ENCODE measurements at regions not wholly inside any gene's neighbourhood (a gene's known extent, or its start where the extent isn't known, plus 50 kb on each side); places are given as distances from the start of the nearest gene placed in this dataset.
A peak's percentile ranks its signal among the peaks of the same experiment; 100 is the strongest.

DNA sequence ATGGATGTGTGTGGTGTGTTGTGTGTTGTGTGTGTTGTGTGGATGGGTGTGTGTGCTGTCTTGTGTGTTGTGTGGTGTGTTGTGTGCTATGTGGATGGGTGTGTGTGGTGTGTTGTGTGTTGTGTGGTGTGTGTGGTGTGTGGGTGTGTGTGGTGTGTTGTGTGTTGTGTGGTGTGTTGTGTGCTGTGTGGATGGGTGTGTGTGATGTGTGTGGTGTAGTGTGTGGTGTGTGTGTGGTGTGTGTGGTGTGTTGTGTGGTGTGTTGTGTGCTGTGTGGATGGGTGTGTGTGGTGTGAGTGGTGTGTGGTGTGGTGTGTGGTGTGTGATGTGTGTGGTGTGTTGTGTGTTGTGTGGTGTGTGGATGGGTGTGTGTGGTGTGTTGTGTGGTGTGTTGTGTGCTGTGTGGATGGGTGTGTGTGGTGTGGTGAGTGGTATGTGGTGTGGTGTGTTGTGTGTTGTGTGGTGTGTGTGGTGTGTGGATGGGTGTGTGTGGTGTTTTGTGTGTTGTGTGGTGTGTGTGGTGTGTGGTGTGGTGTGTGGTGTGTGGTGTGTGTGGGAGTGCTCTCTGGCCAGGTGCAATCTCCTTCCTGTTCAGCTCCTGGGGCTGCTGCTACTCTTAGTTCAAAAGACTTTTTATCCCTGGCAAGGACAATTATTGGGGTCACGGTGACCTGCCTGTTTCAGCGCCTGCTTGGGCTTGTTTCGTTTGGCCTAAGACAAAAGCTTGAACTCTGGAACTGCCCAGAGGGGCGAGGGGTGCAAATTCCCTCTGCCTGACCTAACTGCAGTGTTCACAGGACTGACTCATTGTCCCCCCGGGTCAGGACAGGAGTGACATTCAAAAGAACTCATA lies 101.1 kb downstream of the UBIAD1 start:
- DNase-seq (ENCODE audit: low read depth in 1 of 2, low spot score in 1 of 2) = no peak

DNA sequence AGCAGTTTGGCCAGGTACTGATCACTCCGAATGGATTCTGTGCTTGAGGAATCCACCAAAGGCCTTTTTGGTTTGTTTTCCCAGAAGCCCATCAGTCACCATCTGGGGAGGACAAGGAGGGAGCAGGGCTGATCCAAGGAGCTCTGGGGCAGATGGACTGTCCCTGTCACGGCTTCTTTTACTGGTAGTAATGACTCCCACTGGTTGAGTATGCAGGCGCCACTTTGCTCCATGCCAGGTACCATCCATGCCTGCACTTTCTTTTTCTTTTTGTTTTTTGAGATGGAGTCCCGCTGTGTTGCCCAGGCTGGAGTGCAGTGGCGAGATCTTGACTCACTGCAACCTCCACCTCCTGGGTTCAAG lies 101.7 kb downstream of the UBIAD1 start:
- DNase-seq (ENCODE audit: low read depth in 1 of 2, low spot score in 1 of 2) = no peak

DNA sequence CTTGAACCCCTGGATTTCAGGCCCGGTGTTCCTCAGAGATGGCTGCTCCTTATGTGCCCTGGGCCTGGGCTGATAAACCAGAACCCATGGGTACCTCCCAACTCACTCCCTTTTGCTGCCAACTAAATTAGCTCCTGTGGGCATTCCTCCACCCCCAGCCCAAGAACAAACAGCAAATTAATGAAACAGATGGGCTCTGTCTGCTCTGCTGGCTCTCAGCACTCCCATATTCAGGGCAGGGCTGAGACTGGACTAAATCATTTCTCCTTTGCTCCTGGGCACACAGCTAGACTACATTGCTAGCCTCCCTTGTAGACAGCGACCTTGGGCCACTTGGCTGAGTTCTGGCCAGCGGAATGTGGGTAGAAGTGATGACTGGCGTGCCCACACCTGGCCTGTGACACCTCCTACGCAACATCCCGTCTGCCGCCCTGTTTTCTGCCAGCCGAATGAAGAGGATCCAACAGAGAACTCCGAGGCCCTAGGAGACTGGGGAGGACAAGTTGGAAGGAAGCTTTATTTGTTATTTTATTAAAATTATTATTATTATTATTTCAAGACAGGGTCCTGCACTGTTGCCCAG lies 101.9 kb upstream of the DISP3 start:
- no peak for DNase-seq (ENCODE audit: low read depth in 1 of 2, low spot score in 1 of 2)

DNA sequence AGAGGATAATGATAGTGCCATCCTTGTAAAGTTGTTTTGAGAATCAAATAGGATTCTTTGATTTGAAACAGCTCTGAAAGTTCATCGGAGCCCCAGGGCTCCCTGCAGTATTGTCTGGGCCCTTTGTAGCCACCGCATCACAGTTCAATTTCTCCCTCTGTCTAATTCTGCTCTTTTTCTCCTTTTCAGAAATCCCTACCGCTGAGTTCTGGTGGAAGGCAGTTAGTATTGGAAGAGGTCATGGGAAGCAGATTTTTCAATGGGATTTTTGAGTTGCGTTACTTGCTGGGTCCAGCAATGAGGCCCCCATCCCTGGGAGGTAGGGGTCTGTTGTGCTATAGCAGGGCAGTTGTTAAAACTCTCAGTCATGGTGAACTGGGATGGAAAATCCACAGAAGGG lies 101.0 kb upstream of the DISP3 start:
- no peak for DNase-seq (ENCODE audit: low read depth in 1 of 2, low spot score in 1 of 2)

DNA sequence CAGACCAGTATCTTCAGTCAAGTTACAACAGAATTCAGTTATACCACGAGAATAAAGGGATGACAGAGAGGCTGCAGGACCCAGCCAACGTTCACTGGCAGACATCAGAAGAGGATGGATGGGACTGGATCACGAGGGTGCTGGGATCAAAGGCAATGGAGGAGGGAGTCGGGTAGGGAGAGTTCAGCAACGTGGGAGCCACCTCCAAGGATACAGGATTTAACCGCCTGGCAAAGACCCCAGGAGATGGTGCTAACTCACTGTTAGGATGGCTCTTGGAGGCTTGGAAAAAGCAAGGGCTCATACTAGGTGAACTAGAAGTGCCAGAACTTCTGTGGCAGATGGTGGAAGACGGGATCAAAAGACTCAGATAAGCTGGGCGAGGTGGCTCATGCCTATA lies 99.1 kb upstream of the DISP3 start:
- DNase-seq (ENCODE audit: low read depth in 1 of 2, low spot score in 1 of 2) = no peak

DNA sequence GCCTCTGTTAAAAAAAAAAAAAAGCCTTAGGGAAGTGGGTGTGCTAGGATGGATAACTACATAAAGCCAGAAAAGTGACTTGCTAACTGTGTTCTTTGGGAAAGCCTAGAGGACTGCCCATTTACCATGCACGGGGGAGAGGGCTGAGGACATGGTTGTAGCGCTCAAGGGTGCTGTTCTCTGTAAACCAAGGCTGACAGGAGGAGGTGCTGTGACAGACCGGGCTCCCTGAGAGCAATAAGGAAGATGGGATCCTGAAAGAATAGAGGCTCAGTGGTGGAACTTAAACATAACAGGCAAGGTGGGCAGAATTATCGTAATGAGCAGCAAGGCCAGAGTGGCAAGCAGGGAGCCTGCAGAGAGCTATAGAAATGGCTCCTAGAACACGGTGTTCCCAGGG lies 98.5 kb upstream of the DISP3 start:
- no peak for DNase-seq (ENCODE audit: low read depth in 1 of 2, low spot score in 1 of 2)

DNA sequence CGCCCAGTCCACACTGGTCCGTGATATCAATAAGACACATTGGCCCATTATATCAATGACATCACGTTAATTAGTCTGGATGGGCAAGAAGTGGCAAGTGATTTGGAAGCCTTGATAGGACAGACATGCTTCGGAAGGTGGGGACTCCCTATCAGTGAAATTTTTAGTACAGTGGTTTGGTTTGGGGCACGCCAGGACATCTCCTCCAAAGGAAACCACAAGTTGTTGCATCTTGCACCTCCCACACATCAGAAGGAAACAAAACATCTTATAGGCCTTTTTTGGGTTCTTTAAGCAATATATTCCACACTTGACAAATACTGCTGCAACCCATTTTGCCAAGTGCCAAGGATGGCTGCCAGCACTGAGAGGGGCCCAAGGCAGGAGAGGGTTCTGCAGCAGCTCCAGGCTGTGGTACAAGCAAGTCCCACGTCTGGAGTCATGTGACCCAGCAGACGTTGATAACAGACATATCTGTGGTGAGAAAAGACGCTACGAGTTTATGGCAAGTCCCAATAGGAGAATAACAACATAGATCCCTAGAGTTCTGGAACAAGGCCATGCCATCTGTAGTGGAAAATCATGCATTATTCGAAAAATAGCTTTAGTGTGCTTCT lies 95.3 kb upstream of the DISP3 start:
- no peak for DNase-seq (ENCODE audit: low read depth in 1 of 2, low spot score in 1 of 2)

DNA sequence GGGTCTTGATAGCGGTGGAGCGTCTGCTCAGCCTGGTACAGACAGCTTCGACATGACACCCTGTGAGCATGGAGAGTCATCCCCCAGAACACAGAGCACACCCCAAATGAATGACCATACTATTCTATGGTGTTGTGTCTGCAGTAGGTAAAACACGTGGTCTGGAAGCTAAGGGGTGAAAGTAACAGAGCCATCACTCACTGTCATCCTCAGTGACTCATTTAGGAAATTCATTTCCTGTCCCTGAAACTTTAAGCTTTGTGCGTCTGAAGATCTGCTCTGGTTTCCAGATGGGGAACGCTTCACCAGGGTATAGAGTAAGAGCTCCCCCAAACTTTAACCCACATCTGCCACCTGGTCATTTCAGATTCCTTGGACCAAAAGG lies 94.8 kb upstream of the DISP3 start:
- no peak for DNase-seq (ENCODE audit: low read depth in 1 of 2, low spot score in 1 of 2)

DNA sequence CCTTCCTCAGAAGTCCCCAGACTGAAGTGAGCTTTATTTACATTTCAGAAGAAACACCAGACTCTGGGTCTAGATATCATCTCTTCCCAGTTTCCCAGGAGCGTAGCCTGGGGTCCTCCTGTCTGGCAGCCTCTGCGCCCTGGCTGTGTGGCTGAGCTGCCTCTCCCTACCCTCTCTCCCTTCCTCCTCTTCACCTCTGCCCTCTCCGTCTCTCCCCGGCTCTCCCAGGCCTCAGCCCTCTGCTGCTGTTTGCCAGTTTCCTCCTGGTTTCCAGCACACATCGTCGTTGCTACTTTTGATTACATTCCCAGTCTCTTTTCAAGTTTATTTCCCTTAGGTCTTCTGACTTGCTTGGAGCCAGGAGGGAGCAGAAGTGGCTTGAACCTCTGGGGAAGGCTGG lies 91.1 kb upstream of the DISP3 start:
- DNase-seq (ENCODE audit: low read depth in 1 of 2, low spot score in 1 of 2) = no peak

DNA sequence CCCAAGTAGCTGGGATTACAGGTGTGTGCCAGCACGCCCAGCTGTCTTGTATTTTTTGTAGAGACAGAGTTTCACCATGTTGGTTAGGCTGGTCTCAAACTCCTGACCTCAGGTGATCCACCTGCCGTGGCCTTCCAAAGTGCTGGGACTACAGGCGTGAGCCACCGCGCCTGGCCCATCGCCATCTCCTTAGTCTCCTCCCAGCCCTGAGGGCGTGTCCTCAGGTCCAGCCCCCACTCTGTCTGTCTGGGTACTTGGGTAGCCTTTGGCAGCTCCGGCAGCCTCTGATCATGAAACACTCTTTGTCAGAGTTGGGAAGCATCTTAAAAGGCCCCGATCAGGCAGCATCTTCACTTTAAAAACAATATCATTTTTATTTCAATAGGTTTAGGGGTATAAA lies 90.3 kb upstream of the DISP3 start:
- no peak for DNase-seq (ENCODE audit: low read depth in 1 of 2, low spot score in 1 of 2)

DNA sequence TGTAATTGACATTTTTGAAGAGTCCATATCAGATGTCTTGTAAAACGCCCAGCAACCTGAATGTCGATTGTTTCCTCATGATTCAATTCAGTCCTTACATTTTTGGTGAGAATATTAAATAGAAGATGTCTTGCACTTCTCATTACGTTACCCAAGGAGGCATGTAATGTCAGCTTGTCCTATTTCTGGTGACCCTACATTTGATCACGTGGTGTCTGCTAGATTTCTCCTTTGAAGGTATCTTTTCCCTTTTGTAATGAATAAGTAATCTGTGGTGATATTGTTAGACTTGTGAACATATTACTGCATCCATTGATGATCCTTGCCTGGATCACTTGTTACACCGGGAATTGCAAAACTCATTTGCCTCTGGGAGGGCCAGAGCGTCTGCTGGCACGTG lies 87.6 kb upstream of the DISP3 start:
- DNase-seq (ENCODE audit: low read depth in 1 of 2, low spot score in 1 of 2) = no peak

DNA sequence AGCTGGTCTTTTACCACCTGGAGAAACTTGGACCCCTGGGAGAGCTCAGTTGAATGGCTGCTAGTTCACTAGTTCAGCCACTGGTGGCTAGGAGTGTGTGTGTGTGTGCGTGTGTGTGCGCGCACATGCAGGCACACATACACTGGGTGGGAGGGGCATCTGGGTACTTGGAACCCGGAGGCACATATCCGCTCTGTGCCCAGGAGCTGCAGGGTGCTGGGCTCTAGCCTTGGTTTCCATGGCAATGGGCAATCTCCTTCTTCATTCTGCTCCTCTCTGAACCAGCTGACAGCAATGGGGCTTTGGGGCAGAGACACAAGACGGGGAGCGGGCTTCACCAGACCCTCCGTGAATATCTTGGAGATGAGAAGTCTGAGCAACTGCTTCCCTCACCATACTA lies 87.1 kb upstream of the DISP3 start:
- DNase-seq (ENCODE audit: low read depth in 1 of 2, low spot score in 1 of 2) = no peak

DNA sequence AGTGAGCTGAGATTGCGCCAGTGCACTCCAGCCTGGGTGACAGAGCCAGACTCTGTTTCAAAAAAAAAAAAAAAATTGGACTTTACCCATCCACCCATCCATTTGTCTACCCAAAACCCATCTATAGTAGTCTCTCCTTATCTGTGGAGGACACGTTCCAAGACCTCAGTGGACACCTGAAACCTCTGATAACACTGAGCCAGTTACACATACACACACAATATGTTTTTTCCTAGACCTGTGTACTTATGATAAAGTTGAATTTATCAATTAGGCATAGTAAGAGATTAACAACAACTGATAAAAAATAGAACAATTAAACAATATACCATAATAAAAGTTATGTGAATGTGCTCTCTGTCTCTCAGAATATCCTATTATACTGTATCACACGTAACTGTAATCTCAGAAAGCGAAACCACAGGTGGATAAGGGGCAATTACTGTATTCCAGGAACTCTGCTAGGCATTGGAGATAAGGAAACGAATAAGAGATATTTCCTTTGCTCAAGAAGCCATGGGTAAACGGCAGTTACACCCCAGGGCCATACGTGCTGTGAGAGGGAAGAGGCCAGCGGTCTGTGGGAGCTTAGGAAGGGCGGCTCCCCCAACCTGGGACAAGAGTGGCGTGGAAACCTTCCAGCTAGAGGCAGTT lies 84.2 kb upstream of the DISP3 start:
- no peak for DNase-seq (ENCODE audit: low read depth in 1 of 2, low spot score in 1 of 2)

DNA sequence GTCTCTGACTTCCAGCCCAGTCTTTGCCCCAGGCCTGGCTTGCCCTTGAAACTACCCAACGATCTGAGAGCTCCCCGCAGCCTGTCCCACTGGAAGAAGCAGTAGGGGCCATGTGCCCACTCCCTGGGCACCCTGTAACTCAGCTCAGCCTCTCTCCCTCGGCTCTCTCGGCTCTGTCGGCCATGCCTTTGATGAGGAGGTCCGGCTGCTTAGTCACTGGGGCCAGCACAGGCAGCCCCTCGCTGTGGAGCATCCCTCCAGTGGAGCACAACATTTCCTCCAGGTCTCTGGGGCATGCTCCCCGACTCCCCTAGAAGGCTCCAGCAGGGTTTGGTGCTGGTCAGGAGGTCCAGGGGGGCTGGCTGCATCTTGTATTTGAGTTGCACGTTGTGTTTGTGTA lies 83.3 kb upstream of the DISP3 start:
- no peak for DNase-seq (ENCODE audit: low read depth in 1 of 2, low spot score in 1 of 2)

DNA sequence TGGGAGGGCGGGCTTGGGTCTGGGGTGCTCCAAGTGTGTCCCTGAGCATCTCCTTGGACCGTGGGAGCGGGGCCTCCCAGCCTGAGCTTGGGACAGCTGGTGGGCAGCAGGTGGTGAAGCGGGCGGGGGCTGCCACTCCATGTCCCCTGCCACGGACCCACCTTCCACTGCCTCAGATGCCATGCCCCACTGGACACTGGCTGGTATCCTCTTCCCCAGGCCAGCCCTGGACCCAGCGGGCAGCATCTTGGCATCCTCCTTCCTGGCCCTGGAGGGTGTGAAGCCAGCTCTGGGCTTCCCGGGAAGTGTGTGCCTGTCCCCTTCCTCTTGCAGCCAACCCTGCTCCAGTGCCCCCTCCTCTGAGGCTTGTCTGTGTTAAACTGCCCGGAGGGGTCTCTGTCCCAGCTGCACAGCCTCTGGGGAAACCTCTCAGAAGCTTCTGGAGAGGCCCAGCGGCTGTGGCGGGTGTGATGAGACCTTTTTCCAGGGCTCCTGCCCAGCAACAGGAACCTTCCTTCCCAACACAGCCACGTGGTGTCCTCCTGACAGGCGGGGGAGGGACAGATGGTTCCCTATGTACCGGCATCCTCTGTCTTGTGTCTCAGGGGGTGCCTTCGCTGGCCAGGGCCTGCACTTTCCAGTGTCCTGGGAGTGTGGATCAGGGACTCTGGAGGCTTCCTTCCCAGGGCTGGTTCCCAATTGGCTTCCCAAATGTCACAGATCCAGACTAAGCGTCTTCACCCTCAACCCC lies 81.6 kb upstream of the DISP3 start:
- no peak for DNase-seq (ENCODE audit: low read depth in 1 of 2, low spot score in 1 of 2)

DNA sequence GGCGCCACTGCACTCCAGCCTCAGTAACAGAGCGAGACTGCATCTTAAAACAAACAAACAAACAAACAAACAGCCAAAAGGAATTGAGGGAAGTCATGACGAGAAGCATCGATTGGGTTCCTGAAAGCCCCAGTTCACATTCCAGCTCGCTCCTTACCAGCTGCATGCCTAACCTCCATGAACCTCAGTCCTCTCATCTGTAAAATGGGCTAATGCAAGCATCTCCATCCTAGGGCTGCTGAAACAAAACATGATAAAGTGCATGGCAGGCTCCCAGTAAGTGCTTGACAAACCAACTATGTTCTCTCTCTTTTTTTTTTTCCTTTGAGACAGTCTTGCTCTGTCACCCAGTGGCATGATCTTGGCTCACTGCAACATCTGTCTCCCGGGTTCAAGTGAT lies 79.7 kb upstream of the DISP3 start:
- no peak for DNase-seq (ENCODE audit: low read depth in 1 of 2, low spot score in 1 of 2)

DNA sequence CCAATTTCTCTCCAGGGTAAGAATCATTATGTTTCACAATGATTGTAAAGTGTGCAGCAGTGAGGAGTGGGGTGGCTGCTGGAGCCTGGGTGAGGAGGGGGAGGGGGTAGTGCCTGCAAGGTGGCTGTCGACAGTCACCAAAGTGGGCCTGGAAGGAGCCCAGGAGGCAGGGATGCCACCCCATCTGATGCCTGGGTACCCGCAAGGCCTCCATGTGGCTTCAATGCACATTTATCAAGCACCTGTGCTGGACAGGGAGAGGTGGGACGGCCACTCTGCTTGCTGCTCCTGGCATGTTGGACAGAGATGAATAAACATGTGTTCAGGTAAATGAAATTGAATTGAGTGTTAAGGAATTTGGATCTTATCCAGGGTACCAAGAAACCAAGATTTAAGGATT lies 78.8 kb upstream of the DISP3 start:
- no peak for DNase-seq (ENCODE audit: low read depth in 1 of 2, low spot score in 1 of 2)

DNA sequence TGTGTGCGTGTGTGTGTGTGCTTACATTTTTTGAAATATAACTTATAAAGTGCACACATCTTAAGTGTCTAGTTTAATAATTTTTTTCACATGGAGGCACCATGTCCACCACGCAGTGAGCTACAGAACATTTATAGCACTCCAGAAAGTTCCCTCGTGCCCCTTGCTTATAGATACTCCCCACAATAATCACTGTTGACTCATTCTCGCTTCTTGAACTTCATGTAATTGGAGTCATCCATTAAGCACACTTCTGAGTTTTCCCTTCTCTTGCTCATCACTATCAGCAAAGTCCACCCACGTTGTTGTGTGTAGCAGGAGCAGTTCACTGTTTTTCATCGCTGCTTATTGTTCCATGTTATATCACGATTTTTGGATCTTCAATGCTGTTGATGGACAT lies 78.4 kb upstream of the DISP3 start:
- no peak for DNase-seq (ENCODE audit: low read depth in 1 of 2, low spot score in 1 of 2)

DNA sequence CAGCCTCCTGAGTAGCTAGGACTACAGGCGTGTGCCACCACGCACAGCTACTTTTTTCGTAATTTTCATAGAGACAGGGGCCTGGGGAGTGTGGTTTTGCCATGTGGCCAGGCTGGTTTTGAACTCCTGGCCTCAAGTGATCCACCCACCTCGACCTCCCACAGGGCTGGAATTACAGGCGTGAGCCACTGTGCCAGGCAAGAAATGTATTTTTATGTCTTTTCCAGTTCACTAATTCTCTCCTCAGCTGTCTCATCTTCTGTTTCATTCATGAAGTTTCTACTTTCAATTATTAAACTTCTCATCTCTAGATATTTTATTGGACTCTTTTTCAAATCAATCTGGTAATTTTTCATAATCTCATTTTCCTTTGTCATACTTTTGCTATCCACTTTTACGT lies 72.1 kb upstream of the DISP3 start:
- DNase-seq (ENCODE audit: low read depth in 1 of 2, low spot score in 1 of 2) = no peak

DNA sequence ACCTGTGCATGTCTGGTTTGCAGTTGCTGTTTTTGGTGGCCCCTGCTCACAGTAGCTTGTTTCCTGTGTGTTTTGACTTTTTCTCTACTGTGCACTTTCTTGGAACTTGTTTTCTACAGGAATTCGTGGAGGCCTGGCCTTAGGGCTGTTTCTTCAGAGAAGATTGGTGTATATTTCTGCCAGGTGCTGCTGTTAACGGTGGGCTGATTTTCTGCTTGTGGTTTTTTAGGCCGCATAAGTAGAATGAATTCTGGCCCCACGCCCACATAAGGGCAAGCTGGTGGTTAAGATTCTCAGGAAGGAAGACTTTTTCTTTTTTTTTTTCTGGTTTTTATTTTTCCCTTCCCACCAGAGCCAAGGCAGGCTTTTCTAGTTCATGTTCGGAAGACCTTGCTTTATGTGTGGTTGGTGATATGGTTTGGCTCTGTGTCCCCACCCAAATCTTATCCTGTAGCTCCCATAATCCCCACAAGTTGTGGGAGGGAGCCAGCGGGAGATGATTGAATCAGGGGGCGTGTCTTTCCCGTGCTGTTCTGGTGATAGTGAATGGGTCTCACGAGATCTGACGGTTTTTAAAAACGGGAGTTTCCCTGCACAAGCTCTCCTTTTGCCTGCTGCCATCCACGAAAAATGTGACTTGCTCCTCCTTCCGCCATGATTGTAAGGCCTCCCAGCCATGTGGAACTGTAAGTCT lies 71.5 kb upstream of the DISP3 start:
- peak in 1 of 2 donors; percentile 2 for DNase-seq (ENCODE audit: low read depth in 1 of 2, low spot score in 1 of 2)

DNA sequence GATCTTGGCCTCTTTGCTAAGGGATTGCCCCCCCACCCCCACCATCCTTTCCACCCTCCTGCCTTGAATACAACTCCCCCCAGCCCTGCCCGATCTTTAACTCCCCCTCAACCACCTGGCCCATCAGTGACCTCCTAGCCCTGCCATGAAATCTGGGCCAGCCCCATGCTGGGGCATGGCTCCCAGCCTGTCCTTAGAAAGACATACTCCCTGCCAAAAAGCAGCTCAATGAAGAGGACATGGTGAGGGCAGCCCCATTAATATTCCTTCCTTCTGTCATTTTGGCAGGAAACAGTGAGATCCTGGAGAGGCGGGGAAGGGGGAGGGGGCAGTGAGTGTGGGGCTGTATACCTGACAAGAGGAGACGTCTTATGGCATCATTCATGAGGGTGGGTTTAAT lies 66.8 kb upstream of the DISP3 start:
- DNase-seq (ENCODE audit: low read depth in 1 of 2, low spot score in 1 of 2) = no peak

Data from stimulated activated CD4-positive, alpha-beta T cell treated with anti-CD3 and anti-CD28 coated beads, Interleukin-15, amount 100 ng/mL, for 1 hour (primary cell).